HG02588 (cell line): ENCODE measurements at regions not wholly inside any gene's neighbourhood (a gene's known extent, or its start where the extent isn't known, plus 50 kb on each side); places are given as distances from the start of the nearest gene placed in this dataset.

ENCODE experiments used
- ATAC-seq: cut with Tn5 transposase; IDR thresholded peaks from one replicate; pipeline ENCODE4 v1.9.1; 2021; ENCODE audit warnings: mild to moderate bottlenecking, moderate library complexity; ENCODE audit not compliant: unreplicated experiment

GRCh38 chr17:73723317-73723716 is 79.1 kb upstream of the SDK2 start:
- no peak for ATAC-seq

GRCh38 chr17:73724341-73724740 is 80.1 kb upstream of the SDK2 start:
- ATAC-seq: no peak

- ATAC-seq: no peak
Observed at GRCh38 chr17:73724990-73725389, 80.7 kb upstream of the SDK2 start.

GRCh38 chr17:73725794-73726515 is 81.7 kb upstream of the SDK2 start:
- no peak for ATAC-seq

GRCh38 chr17:73727941-73728340 is 83.7 kb upstream of the SDK2 start:
- ATAC-seq: no peak

GRCh38 chr17:73729101-73729500 is 84.9 kb upstream of the SDK2 start:
- no peak for ATAC-seq

GRCh38 chr17:73731733-73732132 is 87.5 kb upstream of the SDK2 start:
- no peak for ATAC-seq

- ATAC-seq: no peak
Observed at GRCh38 chr17:73733517-73733916, 89.3 kb upstream of the SDK2 start.

GRCh38 chr17:73735245-73735644 is 91.0 kb upstream of the SDK2 start:
- no peak for ATAC-seq

- ATAC-seq: no peak
Observed at GRCh38 chr17:73738751-73739575, 94.7 kb upstream of the SDK2 start.

GRCh38 chr17:73740370-73740769 is 96.1 kb upstream of the SDK2 start:
- ATAC-seq: no peak

GRCh38 chr17:73742948-73743381 is 98.7 kb upstream of the SDK2 start:
- ATAC-seq: no peak

GRCh38 chr17:73743518-73744201 is 99.4 kb upstream of the SDK2 start:
- ATAC-seq: no peak

- ATAC-seq: no peak
Observed at GRCh38 chr17:73744411-73744810, 100.2 kb upstream of the SDK2 start.

GRCh38 chr17:73746314-73747073 is 102.2 kb upstream of the SDK2 start:
- ATAC-seq: no peak

- ATAC-seq: no peak
Observed at GRCh38 chr17:73747221-73748002, 103.2 kb upstream of the SDK2 start.

- ATAC-seq: no peak
Observed at GRCh38 chr17:73748508-73748907, 104.3 kb upstream of the SDK2 start.

- ATAC-seq: no peak
Observed at GRCh38 chr17:73749337-73749823, 105.1 kb upstream of the SDK2 start.

GRCh38 chr17:73749928-73750605 is 105.8 kb upstream of the SDK2 start:
- ATAC-seq: no peak
